GM18870 (cell line): ENCODE measurements at regions not wholly inside any gene's neighbourhood (a gene's known extent, or its start where the extent isn't known, plus 50 kb on each side); places are given as distances from the start of the nearest gene placed in this dataset.
A peak's percentile ranks its signal among the peaks of the same experiment; 100 is the strongest.
"Not testable (repeated sequence)": the region's sequence is repeated elsewhere in the genome, so short reads cannot be mapped to it uniquely, and the experiment has no call there.

Experiments used
- ATAC-seq: cut with Tn5 transposase; IDR thresholded peaks from one replicate; pipeline ENCODE4 v1.9.1; 2021; ENCODE audit warnings: moderate library complexity; ENCODE audit not compliant: unreplicated experiment

DNA sequence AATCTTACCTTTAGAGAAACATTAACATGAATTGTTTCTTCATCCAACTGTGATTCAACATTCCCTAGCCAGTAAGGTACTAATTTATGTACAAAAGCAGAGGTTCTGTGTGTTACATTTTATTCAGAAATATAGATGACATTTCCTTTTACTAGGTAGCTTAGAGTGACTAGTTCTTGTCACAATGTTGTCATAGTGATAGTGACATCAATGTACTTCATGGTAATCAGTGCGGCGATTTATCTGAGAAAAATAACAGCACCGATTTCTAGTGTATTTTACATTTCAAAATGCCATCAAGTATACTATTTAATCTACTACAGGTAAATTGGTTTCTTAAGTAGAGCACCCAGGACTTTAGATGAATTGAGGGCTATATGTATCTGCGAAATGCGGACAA lies 72.1 kb upstream of the DGKB start:
- ATAC-seq, result no peak

DNA sequence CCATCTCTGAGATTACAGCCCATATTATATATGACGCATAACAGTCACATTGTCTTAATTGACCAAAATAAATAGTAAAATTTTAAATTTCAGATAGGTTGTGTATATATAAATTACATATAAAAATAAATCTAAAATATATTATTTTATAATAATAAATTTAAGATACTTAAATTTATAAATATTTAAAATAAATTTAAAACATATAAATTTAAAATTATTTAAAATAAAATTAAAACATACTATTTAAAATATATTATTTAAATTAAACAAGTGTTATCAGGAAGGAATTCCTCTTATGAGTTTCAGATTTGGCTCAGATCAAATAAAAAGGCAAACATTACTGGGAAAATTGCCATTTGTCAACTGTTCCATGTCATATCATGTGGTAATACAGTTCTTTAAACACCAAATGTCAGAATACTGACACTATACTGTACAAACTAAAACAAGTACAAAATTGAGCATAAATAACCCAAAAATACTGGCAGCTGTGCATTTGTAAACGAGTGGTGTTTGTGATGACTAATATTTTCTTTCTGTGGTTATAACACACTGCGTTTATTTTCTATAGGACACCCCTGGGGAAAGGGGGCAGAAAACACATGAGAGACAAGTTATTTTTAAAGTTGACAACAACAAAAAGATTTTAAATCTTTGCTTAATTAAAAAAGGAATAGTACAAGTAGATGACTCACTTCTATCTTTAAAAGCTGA lies 71.3 kb upstream of the DGKB start:
- ATAC-seq, result peak; percentile 90

GRCh38 chr7:14971678-14972077 lies 69.1 kb upstream of the DGKB start:
- not testable (repeated sequence) for ATAC-seq

- not testable (repeated sequence) for ATAC-seq
These were observed 64.8 kb upstream of the DGKB start for GRCh38 chr7:14967376-14967775.

- no peak for ATAC-seq
These were observed 60.2 kb upstream of the DGKB start for GRCh38 chr7:14962778-14963177.

- no peak for ATAC-seq
These were observed 58.2 kb upstream of the DGKB start for GRCh38 chr7:14960721-14961120.

GRCh38 chr7:14959339-14959738 lies 56.8 kb upstream of the DGKB start:
- no peak for ATAC-seq

DNA sequence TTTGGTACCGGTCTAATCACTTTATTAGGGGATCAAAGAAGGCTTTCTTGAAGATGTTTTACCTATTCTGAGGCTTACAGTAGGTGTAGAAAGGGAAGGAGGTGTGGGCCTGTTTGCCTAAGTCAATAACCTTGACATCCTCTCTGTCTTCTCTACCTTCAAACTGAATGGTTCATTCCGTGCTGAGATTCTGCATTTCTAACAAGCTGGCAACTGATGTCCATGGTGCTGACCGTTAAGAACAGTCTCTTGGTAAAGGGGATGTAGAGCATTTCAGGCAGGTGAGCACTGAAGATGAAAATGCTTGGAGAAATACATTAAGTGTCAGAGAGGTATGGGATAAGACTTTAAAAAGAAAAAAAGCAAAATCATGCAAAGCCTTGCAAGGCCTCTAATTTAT lies 51.5 kb upstream of the DGKB start:
- no peak for ATAC-seq
